ENCODE measurements at regions not wholly inside any gene's neighbourhood (a gene's known extent, or its start where the extent isn't known, plus 50 kb on each side); places are given as distances from the start of the nearest gene placed in this dataset.
"Not testable (repeated sequence)": the region's sequence is repeated elsewhere in the genome, so short reads cannot be mapped to it uniquely, and the experiment has no call there.

GRCh38 chr12:8396225-8397071 lies 59.3 kb upstream of the CLEC6A start:
- DNase-seq, result peak; percentile 66

- DNase-seq, result not testable (repeated sequence)
These were observed 58.4 kb upstream of the CLEC6A start for GRCh38 chr12:8397378-8397777.

- not testable (repeated sequence) for DNase-seq
These were observed 56.2 kb upstream of the CLEC6A start for GRCh38 chr12:8399496-8400034.

- not testable (repeated sequence) for DNase-seq
These were observed 51.9 kb upstream of the CLEC6A start for GRCh38 chr12:8403834-8404233.

- not testable (repeated sequence) for DNase-seq
These were observed 51.4 kb upstream of the CLEC6A start for GRCh38 chr12:8404341-8404740.

All from stimulated activated CD4-positive, alpha-beta T cell treated with anti-CD3 and anti-CD28 coated beads, Interleukin-4, amount 100 ng/mL, for 24 hours (primary cell).